ENCODE measurements at regions not wholly inside any gene's neighbourhood (a gene's known extent, or its start where the extent isn't known, plus 50 kb on each side); places are given as distances from the start of the nearest gene placed in this dataset.

DNA sequence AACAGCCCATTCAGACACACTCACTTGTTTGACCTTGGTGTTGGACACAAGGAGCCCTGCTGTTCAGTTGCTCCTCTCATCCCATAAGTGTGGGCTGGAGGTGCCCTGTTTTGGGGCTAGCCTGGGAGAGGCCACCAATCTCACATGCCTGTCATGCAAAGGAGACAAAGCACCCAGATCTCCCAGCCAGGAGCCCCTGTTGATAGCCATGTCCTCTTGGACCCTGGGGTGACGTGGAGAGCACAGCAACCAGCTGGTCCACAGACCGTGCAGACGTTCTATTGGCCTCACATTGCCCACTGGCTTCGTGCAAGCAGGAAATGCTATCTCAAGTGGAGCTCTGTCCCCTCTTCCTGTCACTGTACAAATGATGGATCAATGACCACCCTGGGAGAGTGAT, 240.8 kb downstream of the RPS24 start:
- TF ChIP-seq, protein P1, sequence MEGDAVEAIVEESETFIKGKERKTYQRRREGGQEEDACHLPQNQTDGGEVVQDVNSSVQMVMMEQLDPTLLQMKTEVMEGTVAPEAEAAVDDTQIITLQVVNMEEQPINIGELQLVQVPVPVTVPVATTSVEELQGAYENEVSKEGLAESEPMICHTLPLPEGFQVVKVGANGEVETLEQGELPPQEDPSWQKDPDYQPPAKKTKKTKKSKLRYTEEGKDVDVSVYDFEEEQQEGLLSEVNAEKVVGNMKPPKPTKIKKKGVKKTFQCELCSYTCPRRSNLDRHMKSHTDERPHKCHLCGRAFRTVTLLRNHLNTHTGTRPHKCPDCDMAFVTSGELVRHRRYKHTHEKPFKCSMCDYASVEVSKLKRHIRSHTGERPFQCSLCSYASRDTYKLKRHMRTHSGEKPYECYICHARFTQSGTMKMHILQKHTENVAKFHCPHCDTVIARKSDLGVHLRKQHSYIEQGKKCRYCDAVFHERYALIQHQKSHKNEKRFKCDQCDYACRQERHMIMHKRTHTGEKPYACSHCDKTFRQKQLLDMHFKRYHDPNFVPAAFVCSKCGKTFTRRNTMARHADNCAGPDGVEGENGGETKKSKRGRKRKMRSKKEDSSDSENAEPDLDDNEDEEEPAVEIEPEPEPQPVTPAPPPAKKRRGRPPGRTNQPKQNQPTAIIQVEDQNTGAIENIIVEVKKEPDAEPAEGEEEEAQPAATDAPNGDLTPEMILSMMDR (IDR thresholded peaks at IDR 0.05; ENCODE audit: low read length), result no peak
- no peak for TF ChIP-seq EZH2 (IDR thresholded peaks at IDR 0.05; ENCODE audit: borderline replicate concordance, low read length)
